HEK293 (cell line): ENCODE measurements at regions not wholly inside any gene's neighbourhood (a gene's known extent, or its start where the extent isn't known, plus 50 kb on each side); places are given as distances from the start of the nearest gene placed in this dataset.

Experiments used
- TF ChIP-seq, protein P1 (sequence below): fragments of 450-650 bp; formaldehyde crosslinking; IDR thresholded peaks from 2 replicates; pipeline ENCODE4 v1.5.1; 2017; ENCODE audit warnings: missing biosample characterization, mild to moderate bottlenecking, missing genetic modification characterization, moderate library complexity
- TF ChIP-seq, protein P2 (sequence below): fragments of 450-650 bp; formaldehyde crosslinking; IDR thresholded peaks from 2 replicates; pipeline ENCODE4 v1.5.1; 2016; ENCODE audit warnings: missing biosample characterization, missing genetic modification characterization

DNA sequence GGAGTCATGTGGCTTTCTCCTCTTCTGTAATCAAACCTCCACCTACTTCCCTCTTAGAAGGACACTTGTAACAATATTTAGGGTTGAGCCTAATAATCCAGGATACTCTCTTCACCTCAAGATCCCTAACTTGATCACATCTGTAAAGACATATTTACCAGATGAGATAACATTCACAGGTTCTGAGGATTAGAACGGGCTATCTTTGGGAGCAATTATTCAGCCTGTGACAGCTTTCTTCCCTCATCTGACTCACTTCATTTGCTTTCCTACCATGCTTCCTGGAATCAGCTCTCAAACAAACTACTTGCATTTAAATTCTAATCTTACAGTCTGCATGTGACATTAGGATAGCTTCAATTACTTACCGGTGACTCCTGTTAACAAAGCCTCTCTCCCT is 133.5 kb upstream of the NDST3 start:
- TF ChIP-seq, protein P1, sequence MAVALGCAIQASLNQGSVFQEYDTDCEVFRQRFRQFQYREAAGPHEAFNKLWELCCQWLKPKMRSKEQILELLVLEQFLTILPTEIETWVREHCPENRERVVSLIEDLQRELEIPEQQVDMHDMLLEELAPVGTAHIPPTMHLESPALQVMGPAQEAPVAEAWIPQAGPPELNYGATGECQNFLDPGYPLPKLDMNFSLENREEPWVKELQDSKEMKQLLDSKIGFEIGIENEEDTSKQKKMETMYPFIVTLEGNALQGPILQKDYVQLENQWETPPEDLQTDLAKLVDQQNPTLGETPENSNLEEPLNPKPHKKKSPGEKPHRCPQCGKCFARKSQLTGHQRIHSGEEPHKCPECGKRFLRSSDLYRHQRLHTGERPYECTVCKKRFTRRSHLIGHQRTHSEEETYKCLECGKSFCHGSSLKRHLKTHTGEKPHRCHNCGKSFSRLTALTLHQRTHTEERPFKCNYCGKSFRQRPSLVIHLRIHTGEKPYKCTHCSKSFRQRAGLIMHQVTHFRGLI: no peak
- TF ChIP-seq, protein P2, sequence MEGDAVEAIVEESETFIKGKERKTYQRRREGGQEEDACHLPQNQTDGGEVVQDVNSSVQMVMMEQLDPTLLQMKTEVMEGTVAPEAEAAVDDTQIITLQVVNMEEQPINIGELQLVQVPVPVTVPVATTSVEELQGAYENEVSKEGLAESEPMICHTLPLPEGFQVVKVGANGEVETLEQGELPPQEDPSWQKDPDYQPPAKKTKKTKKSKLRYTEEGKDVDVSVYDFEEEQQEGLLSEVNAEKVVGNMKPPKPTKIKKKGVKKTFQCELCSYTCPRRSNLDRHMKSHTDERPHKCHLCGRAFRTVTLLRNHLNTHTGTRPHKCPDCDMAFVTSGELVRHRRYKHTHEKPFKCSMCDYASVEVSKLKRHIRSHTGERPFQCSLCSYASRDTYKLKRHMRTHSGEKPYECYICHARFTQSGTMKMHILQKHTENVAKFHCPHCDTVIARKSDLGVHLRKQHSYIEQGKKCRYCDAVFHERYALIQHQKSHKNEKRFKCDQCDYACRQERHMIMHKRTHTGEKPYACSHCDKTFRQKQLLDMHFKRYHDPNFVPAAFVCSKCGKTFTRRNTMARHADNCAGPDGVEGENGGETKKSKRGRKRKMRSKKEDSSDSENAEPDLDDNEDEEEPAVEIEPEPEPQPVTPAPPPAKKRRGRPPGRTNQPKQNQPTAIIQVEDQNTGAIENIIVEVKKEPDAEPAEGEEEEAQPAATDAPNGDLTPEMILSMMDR (tag by site-specific recombination): no peak
